GM23338 (cell line): ENCODE measurements at regions not wholly inside any gene's neighbourhood (a gene's known extent, or its start where the extent isn't known, plus 50 kb on each side); places are given as distances from the start of the nearest gene placed in this dataset.

ENCODE experiments used
- ATAC-seq: fragments of 200-7000 bp; cut with Tn5 transposase; 3 replicates; pipeline ENCODE4 v1.9.1; 2020
- DNase-seq: peaks from one replicate; pipeline ENCODE4 v3.0.0-alpha.2; 2015; ENCODE audit warnings: low spot score
- H2AFZ ChIP-seq: fragments of 200-600 bp; sonication (generic); 2 replicates; pipeline ENCODE4 v1.8.0; 2016; ENCODE audit warnings: antibody characterized with exemption, mild to moderate bottlenecking, moderate library complexity
- H3F3A ChIP-seq: fragments of 200-600 bp; sonication (generic); replicated peaks from 2 replicates; pipeline ENCODE4 v1.8.0; 2017; ENCODE audit warnings: antibody characterized with exemption, mixed run types, low read depth
- H3K27ac ChIP-seq: fragments of 200-600 bp; sonication (generic); 2 replicates; pipeline ENCODE4 v1.6.1; 2016; ENCODE audit warnings: low read depth
- H3K27me3 ChIP-seq: fragments of 200-600 bp; sonication (generic); 2 replicates; pipeline ENCODE4 v1.8.0; 2016; ENCODE audit warnings: mild to moderate bottlenecking, mixed run types, moderate library complexity; ENCODE audit not compliant: insufficient read depth
- H3K36me3 ChIP-seq: fragments of 200-600 bp; sonication (generic); 2 replicates; pipeline ENCODE4 v1.8.0; 2016; ENCODE audit warnings: mild to moderate bottlenecking; ENCODE audit not compliant: insufficient read depth
- H3K4me1 ChIP-seq: fragments of 200-600 bp; sonication (generic); 2 replicates; pipeline ENCODE4 v1.8.0; 2016; ENCODE audit warnings: mild to moderate bottlenecking, moderate library complexity; ENCODE audit not compliant: insufficient read depth
- H3K4me2 ChIP-seq: fragments of 200-600 bp; sonication (generic); 2 replicates; pipeline ENCODE4 v1.7.1; 2017; ENCODE audit warnings: mixed run types
- H3K4me3 ChIP-seq: fragments of 200-600 bp; sonication (generic); 2 replicates; pipeline ENCODE4 v1.6.1; 2016; ENCODE audit warnings: mixed run types
- H3K79me2 ChIP-seq: fragments of 200-600 bp; sonication (generic); replicated peaks from 2 replicates; pipeline ENCODE4 v1.8.0; 2017; ENCODE audit warnings: mild to moderate bottlenecking; ENCODE audit not compliant: insufficient read depth
- H3K9me2 ChIP-seq: fragments of 200-600 bp; sonication (generic); 2 replicates; pipeline ENCODE4 v1.8.0; 2017; ENCODE audit not compliant: insufficient read depth
- H4K20me1 ChIP-seq: fragments of 200-600 bp; sonication (generic); replicated peaks from 2 replicates; pipeline ENCODE4 v1.8.0; 2017; ENCODE audit warnings: mild to moderate bottlenecking; ENCODE audit not compliant: insufficient read depth
- H3K27ac Mint-ChIP-seq: 2 replicates; pipeline ENCODE4 v1.8.0; 2020; ENCODE audit warnings: inconsistent platforms, mild to moderate bottlenecking, moderate library complexity, mixed read lengths
- H3K27me3 Mint-ChIP-seq: 3 replicates; pipeline ENCODE4 v1.8.0; 2022; ENCODE audit warnings: low read depth, mild to moderate bottlenecking, moderate library complexity, mixed read lengths, inconsistent platforms; ENCODE audit not compliant: insufficient read depth, poor library complexity
- H3K36me3 Mint-ChIP-seq: 3 replicates; pipeline ENCODE4 v1.8.0; 2021; ENCODE audit warnings: low read depth, mild to moderate bottlenecking, inconsistent platforms, moderate library complexity, mixed read lengths
- H3K4me1 Mint-ChIP-seq: 3 replicates; pipeline ENCODE4 v1.8.0; 2020; ENCODE audit warnings: mild to moderate bottlenecking, inconsistent platforms, mixed read lengths
- H3K4me3 Mint-ChIP-seq: 3 replicates; pipeline ENCODE4 v1.8.0; 2021; ENCODE audit warnings: moderate library complexity, mild to moderate bottlenecking, inconsistent platforms, mixed read lengths
- H3K9me3 Mint-ChIP-seq: 3 replicates; pipeline ENCODE4 v1.8.0; 2020; ENCODE audit warnings: moderate library complexity, mild to moderate bottlenecking, inconsistent platforms, mixed read lengths
- CTCF ChIP-seq, 2 experiments: fragments of 200-600 bp in 1 of 2; sonication (generic) in 1 of 2; conservative IDR thresholded peaks; 2 replicates each; pipeline versions ENCODE4 v1.5.1 to v1.6.1; 2016 to 2017; ENCODE audit warnings: antibody characterized with exemption in 2 of 2, low read depth in 2 of 2, mild to moderate bottlenecking in 2 of 2, moderate library complexity in 1 of 2
- EZH2 ChIP-seq: fragments of 200-600 bp; sonication (generic); IDR thresholded peaks from one replicate; pipeline ENCODE4 v1.8.0; 2017; ENCODE audit warnings: antibody characterized with exemption, mild to moderate bottlenecking, low read depth; ENCODE audit not compliant: unreplicated experiment
- EZH2phosphoT487 ChIP-seq: fragments of 200-600 bp; sonication (generic); IDR thresholded peaks from one replicate; pipeline ENCODE4 v1.8.1; 2018; ENCODE audit warnings: antibody characterized with exemption; ENCODE audit not compliant: unreplicated experiment
- JUNB ChIP-seq: IDR thresholded peaks from one replicate; pipeline ENCODE4 v1.6.1; 2016; ENCODE audit warnings: antibody characterized with exemption; ENCODE audit not compliant: unreplicated experiment
- POLR2AphosphoS5 ChIP-seq: IDR thresholded peaks from 2 replicates; pipeline ENCODE4 v1.6.1; 2016; ENCODE audit warnings: antibody characterized with exemption, low read depth
- REST ChIP-seq: IDR thresholded peaks from one replicate; pipeline ENCODE4 v1.6.1; 2018; ENCODE audit warnings: antibody characterized with exemption; ENCODE audit not compliant: unreplicated experiment
- STAT1 ChIP-seq: IDR thresholded peaks from one replicate; pipeline ENCODE4 v1.6.1; 2016; ENCODE audit warnings: antibody characterized with exemption; ENCODE audit not compliant: unreplicated experiment
- ZNF331 ChIP-seq: fragments of 250-450 bp; sonication (Bioruptor Pico); IDR thresholded peaks from 2 replicates; pipeline ENCODE4 v1.5.0; 2020; ENCODE audit warnings: low read depth, mild to moderate bottlenecking, moderate library complexity
- TF ChIP-seq, protein P1 (sequence below): IDR thresholded peaks from 2 replicates; pipeline ENCODE4 v1.6.1; 2016; ENCODE audit warnings: antibody characterized with exemption

DNA sequence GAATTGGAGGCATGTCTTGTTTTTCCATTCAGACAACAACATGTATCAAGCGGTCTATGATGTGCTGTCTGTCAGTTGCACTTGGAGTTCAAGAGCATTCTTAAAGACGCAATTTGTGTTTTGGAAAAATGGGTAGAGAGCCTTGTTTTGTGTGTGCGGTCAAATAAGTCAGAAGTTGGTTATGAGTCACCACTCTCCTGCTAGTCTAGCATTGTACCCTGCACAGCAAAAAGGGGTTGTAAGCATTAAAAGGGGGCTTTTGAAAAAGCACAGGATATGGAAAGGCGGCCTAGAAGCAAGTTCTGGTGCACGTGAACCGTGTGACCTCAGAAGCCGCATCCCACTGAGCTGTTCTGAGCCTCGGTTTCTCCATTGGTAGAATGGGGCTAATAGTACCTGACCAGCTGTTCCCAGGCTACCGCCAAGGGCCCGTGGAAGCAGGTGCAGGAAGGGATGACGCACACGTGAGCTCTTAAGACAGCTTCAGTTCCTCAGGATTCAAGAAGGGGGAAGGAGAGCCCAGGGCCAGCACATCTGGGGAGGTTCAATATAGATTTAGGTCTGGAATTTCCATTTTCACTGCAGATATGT, 61.6 kb upstream of the SNX9 start (continued):
- TF ChIP-seq REST (no peak), CTCF (conservative IDR thresholded peaks at IDR 0.05; ENCODE audit: low read depth in 2 of 2) (no peak), EZH2phosphoT487 (no peak), JUNB (no peak)

DNA sequence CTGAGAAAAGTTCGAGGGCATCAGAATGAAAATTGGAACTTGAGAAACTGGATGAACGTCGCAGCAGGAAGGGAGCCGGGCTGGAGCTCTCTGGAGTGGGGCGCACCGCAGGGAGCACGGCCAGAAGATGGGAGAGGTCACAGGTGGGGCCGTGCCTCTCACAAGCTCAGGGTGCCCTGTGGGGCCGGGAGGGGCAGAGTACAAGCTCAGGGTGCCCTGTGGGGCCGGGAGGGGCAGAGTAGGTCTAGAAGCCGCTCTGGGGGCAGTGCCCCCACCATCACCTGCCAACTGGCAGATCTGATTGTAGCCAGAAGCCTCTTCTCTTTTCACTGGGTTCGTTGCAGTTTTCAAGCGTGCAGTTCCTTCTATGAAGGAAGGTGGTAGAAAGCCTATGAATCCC, 61.1 kb upstream of the SNX9 start:
- Mint-ChIP-seq H3K36me3 (no peaks in the 10 kb centered on the region; the same call in 2 of the 3 replicates), H3K4me1 (peaks cover 40% of the 10 kb centered on the region), H3K27me3 (peaks cover 6% of the 10 kb centered on the region), H3K4me3 (no peak overlapping the region), H3K27ac (no peak overlapping the region; the same call in 1 of the 2 replicates), H3K9me3 (no peaks in the 10 kb centered on the region)
- Histone ChIP-seq H4K20me1 (no peaks in the 10 kb centered on the region), H3K79me2 (no peaks in the 10 kb centered on the region), H3K4me1 (peaks cover 15% of the 10 kb centered on the region), H3K9me2 (0 out of 2 replicates have a peak, but pooled peaks cover 3% of the 10 kb centered on the region), H2AFZ (peak overlapping the region; percentile 32; the same call in 1 of the 2 replicates), H3K4me3 (no peak overlapping the region), H3K4me2 (no peak overlapping the region), H3F3A (no peaks in the 10 kb centered on the region), H3K36me3 (no peaks in the 10 kb centered on the region), H3K27me3 (no peaks in the 10 kb centered on the region), H3K27ac (no peak overlapping the region)
- DNase-seq, result no peak
- TF ChIP-seq POLR2AphosphoS5, result no peak
- TF ChIP-seq STAT1, result no peak
- no peak for TF ChIP-seq EZH2
- TF ChIP-seq, protein P1, sequence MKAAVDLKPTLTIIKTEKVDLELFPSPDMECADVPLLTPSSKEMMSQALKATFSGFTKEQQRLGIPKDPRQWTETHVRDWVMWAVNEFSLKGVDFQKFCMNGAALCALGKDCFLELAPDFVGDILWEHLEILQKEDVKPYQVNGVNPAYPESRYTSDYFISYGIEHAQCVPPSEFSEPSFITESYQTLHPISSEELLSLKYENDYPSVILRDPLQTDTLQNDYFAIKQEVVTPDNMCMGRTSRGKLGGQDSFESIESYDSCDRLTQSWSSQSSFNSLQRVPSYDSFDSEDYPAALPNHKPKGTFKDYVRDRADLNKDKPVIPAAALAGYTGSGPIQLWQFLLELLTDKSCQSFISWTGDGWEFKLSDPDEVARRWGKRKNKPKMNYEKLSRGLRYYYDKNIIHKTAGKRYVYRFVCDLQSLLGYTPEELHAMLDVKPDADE, result no peak
- no peak for TF ChIP-seq ZNF331
- no peak for ATAC-seq
